ENCODE measurements at regions not wholly inside any gene's neighbourhood (a gene's known extent, or its start where the extent isn't known, plus 50 kb on each side); places are given as distances from the start of the nearest gene placed in this dataset.

GRCh38 chr5:10167806-10168205 is 81.9 kb downstream of the ATPSCKMT start:
- TF ChIP-seq, protein P1, sequence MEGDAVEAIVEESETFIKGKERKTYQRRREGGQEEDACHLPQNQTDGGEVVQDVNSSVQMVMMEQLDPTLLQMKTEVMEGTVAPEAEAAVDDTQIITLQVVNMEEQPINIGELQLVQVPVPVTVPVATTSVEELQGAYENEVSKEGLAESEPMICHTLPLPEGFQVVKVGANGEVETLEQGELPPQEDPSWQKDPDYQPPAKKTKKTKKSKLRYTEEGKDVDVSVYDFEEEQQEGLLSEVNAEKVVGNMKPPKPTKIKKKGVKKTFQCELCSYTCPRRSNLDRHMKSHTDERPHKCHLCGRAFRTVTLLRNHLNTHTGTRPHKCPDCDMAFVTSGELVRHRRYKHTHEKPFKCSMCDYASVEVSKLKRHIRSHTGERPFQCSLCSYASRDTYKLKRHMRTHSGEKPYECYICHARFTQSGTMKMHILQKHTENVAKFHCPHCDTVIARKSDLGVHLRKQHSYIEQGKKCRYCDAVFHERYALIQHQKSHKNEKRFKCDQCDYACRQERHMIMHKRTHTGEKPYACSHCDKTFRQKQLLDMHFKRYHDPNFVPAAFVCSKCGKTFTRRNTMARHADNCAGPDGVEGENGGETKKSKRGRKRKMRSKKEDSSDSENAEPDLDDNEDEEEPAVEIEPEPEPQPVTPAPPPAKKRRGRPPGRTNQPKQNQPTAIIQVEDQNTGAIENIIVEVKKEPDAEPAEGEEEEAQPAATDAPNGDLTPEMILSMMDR (IDR thresholded peaks at IDR 0.05) = no peak
- TF ChIP-seq POLR2A (IDR thresholded peaks at IDR 0.05) = no peak

Measured in uterus (tissue), 2 donors.